HG03558 (cell line): ENCODE measurements at regions not wholly inside any gene's neighbourhood (a gene's known extent, or its start where the extent isn't known, plus 50 kb on each side); places are given as distances from the start of the nearest gene placed in this dataset.
"Not testable (repeated sequence)": the region's sequence is repeated elsewhere in the genome, so short reads cannot be mapped to it uniquely, and the experiment has no call there.

Experiments
- ATAC-seq: cut with Tn5 transposase; IDR thresholded peaks from one replicate; pipeline ENCODE4 v1.9.1; 2021; ENCODE audit warnings: moderate number of reproducible peaks; ENCODE audit not compliant: unreplicated experiment; ENCODE audit errors: extremely low read depth

- ATAC-seq: not testable (repeated sequence)
Observed at GRCh38 chr18:42518331-42518730, 563.3 kb downstream of the PIK3C3 start.

GRCh38 chr18:42520138-42520537 lies 565.1 kb downstream of the PIK3C3 start:
- no peak for ATAC-seq

GRCh38 chr18:42525905-42526304 lies 570.9 kb downstream of the PIK3C3 start:
- ATAC-seq: no peak

- ATAC-seq: no peak
Observed at GRCh38 chr18:42527766-42528165, 572.7 kb downstream of the PIK3C3 start.

- ATAC-seq: no peak
Observed at GRCh38 chr18:42530276-42530675, 575.2 kb downstream of the PIK3C3 start.

DNA sequence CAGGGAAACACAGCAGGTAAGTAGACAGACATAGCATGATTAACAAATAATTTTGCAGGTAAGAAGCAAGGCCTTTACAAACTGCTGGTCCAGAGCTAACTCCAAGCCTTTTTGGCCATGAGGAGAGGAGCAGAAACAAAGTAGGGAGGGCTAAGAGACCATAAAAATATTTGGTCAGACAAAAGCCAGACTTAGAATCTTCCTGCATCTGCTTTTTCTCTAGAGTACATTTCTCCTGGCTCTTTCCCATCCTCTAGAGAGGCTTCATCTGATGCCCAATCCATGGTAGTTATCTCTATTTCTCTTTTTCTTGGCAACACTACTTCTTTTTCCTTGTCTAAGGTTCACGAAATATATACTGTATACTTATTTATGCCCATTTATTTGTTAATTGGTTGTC lies 577.1 kb downstream of the PIK3C3 start:
- no peak for ATAC-seq

DNA sequence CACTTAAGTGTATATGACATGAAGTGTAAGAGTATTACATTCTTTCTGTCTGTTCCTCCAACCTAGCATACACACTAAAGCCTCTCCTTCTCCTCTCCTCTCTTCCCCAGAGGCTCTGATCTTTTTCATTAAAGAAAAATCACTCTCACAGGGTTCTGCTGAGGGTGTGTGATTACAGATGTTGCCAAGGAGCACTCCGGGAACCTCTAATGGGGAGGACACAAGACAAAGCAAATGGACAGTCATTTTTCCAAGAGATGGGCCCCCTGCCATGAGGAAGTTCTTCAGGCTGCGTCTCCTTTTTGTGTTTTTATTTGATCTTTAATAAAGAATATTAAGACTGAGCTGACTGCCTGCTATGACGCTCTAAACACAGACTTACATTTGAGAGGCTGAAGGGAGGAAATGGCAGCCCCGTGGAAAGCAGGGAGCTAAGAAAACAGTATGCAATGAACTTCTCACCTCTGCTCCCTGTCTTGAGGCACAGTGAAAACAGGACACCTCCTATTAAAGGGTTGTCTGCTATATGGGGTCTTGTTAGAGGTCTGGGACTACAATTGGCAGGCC lies 578.1 kb downstream of the PIK3C3 start:
- ATAC-seq: no peak

GRCh38 chr18:42533616-42534015 lies 578.6 kb downstream of the PIK3C3 start:
- ATAC-seq: no peak

- ATAC-seq: no peak
Observed at GRCh38 chr18:42534313-42534712, 579.3 kb downstream of the PIK3C3 start.

- ATAC-seq: no peak
Observed at GRCh38 chr18:42536442-42536841, 579.0 kb downstream of the RIT2 start.

GRCh38 chr18:42537291-42537690 lies 578.2 kb downstream of the RIT2 start:
- ATAC-seq: no peak

DNA sequence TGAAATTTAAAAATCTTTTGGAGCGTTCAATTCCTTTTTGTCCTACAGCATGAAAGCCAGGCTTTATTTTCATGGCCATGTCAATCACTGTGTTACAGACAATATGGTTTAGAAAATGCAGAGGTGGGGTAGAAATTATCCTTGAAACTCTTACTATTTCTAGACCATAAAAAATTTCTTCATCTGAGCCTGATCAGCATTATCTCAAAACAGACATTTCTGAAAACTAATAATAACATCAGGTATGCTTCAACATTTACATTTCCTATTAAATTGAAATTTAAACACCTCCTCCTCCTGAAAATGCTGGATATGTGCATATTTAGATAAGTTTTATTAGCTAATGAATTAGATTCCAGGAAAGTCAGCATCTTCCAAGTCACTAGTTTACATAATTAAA lies 570.6 kb downstream of the RIT2 start:
- no peak for ATAC-seq

DNA sequence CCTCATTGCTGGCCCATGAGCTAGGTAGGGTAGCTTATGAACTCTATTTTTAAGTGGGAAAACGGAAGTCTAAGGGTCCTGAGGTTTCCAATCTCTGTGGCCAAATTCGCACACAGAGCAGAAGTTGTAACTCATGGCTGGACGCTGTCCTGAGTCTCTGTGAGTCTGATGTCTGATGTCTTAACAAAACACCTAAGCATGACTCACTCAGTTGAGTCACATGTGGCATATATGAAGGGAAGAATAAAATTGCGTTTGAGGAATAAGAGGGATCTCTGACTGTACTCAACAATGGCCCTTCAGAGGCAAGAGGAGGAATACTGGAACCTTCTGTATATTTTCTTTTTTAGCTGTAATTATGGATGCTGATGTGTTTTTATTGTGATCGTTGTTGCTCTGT lies 569.7 kb downstream of the RIT2 start:
- ATAC-seq: no peak

DNA sequence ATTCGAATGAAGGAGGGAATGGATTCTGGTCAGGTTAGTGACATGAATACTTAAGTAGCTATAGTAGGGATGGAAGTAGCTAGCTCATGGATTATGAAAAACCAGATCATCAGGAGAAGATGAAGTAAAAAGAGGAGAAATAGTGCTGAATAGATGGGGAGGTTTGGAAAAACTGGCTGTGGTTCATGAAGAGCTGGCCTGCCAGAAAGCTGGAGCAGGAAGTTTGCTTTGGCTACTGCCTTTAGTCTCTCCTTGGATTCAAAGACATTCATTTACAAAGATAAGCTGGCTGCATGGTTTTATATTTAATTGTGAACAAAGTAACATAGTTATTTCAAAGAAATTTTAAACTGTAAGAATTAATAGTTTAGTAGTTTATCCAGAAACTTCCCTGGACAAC lies 567.0 kb downstream of the RIT2 start:
- no peak for ATAC-seq

DNA sequence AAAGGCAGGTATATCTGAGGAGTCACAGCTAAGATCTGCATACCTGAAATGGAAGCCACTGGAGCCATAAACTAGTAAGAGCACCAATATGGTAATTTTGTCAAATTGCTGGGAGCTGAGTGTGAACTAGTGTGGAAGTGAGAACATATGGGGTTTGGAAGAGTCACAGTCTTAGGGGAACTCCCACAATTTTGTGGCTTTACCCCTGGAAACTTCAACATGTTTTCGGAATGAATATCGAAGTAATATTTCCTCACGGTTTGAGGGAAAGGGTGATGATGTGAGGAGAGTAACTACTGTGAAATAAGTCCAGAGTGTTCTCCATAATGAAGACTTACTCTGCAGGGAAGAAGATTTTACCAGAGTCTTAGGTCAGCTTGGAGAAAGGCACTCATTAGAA lies 565.9 kb downstream of the RIT2 start:
- ATAC-seq: no peak

- ATAC-seq: not testable (repeated sequence)
Observed at GRCh38 chr18:42552559-42552958, 562.9 kb downstream of the RIT2 start.

DNA sequence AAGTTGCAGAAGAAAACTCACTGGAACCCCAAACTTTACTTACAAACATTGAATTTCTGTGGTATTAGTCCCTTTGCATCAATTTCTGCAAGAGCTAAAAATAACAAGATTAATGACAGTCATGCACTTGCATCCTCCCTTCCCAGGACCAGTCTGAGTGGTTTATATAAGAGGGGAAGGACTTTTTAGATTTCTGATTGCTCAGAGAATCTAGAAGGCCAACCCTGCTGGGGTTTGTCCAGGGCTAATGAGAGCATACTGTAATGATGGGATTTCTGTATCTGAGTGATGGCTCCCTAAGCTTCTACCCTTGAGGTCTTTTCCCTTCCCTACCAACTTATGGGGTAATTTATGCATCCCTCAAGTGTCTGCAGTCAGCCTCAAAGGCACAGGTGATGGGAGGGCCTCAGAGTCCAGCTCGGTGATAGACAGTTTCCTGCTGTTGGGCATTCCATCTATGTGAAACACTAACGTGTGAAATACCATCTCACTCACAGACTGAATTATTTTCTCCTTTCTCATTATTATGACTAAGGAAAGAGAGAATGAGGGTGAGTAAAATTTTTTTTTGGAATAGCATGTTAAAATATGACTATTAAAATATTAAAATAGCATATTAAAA lies 556.3 kb downstream of the RIT2 start:
- no peak for ATAC-seq

DNA sequence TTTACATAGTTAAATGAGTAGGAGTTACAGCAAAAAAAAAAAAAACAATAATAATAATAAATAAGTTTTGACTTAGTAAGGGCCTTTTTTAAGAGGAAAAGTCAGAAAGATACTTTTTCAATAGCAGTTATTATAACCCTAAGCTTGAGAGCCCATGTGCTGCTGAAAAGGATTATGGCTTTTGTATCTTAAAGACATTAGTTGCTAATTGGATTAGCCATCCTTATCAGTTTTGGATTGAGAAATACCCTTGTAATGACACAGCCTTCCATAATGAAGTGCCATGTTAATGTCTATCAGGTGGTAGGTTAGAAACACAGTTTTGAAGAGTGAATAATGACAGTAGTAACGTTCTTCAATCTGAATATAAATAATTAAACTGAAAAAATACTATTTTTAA lies 554.0 kb downstream of the RIT2 start:
- ATAC-seq: no peak

DNA sequence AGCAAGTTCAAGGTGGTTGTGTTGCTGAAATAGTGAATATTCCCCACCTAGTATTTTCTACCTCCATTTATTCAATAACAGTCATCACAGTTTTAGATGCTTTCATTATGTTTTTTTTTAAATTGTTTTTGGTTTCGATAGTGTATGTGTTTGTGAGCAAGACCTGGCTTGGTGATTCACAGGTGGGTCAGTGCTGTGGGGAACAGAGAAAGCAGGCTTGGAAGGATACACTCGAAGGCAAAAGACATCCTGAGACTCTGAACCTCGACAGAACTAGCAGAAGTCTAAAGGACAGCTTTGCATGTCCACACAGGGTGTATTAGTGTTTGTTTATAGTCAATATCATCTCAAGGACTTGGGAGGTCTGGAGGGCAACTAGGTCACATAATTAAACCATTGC lies 551.5 kb downstream of the RIT2 start:
- ATAC-seq: no peak

GRCh38 chr18:42564761-42565160 lies 550.7 kb downstream of the RIT2 start:
- no peak for ATAC-seq

GRCh38 chr18:42568773-42569172 lies 546.7 kb downstream of the RIT2 start:
- no peak for ATAC-seq

DNA sequence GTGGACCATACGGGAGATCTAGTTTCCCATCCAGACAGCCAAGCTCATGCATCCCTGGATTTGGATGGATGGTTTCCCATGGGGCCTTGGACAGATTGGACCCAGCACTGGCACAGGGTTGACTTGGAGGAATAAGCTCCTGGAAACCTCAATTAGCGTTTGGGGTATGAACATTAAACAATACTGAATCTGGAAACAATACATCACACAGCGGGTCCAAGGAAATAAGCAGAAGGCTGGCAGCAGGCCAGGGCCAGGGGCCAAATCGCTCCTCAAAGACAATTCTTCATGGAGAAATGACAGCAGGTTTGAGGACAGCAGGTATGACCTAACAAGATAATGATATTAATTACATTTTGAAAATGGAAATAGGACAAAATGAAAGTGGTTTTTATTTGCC lies 540.6 kb downstream of the RIT2 start:
- no peak for ATAC-seq
